Neural crest cell (in vitro differentiated cells): ENCODE measurements at regions not wholly inside any gene's neighbourhood (a gene's known extent, or its start where the extent isn't known, plus 50 kb on each side); places are given as distances from the start of the nearest gene placed in this dataset.
"Not testable (repeated sequence)": the region's sequence is repeated elsewhere in the genome, so short reads cannot be mapped to it uniquely, and the experiment has no call there.

Experiments used
- DNase-seq: peaks from one replicate; pipeline ENCODE4 v3.0.0; 2021; ENCODE audit warnings: low read depth, mixed read lengths, low spot score
- H3K27ac Mint-ChIP-seq: one replicate; pipeline ENCODE4 v1.8.0; 2021; ENCODE audit warnings: mild to moderate bottlenecking, mixed read lengths; ENCODE audit not compliant: unreplicated experiment
- H3K27me3 Mint-ChIP-seq: 2 replicates; pipeline ENCODE4 v1.8.0; 2021; ENCODE audit warnings: low read depth, mild to moderate bottlenecking, mixed read lengths
- H3K36me3 Mint-ChIP-seq: 2 replicates; pipeline ENCODE4 v1.8.0; 2021; ENCODE audit warnings: low read depth, mild to moderate bottlenecking, mixed read lengths
- H3K4me1 Mint-ChIP-seq: 2 replicates; pipeline ENCODE4 v1.8.0; 2021; ENCODE audit warnings: mixed read lengths
- H3K4me3 Mint-ChIP-seq: one replicate; pipeline ENCODE4 v1.8.0; 2021; ENCODE audit warnings: mild to moderate bottlenecking, mixed read lengths
- H3K9me3 Mint-ChIP-seq: 2 replicates; pipeline ENCODE4 v1.8.0; 2021; ENCODE audit warnings: mixed read lengths
- CTCF ChIP-seq: fragments of 200-600 bp; sonication (generic); conservative IDR thresholded peaks from 2 replicates; pipeline ENCODE4 v1.5.0; 2021; ENCODE audit warnings: antibody characterized with exemption, mild to moderate bottlenecking

- Mint-ChIP-seq H3K36me3 (no peaks in the 10 kb centered on the region), H3K9me3 (no peaks in the 10 kb centered on the region), H3K27me3 (no peaks in the 10 kb centered on the region), H3K27ac (no peak overlapping the region), H3K4me3 (no peak overlapping the region), H3K4me1 (no peaks in the 10 kb centered on the region)
- no peak for TF ChIP-seq CTCF
- no peak for DNase-seq
These were observed 84.6 kb upstream of the DNAH5 start for GRCh38 chr5:14028938-14029584.

- TF ChIP-seq CTCF, result no peak
- no peaks in the 10 kb centered on the region for H3K27me3 Mint-ChIP-seq
- H3K27ac Mint-ChIP-seq, result no peak overlapping the region
- H3K36me3 Mint-ChIP-seq, result no peaks in the 10 kb centered on the region
- H3K9me3 Mint-ChIP-seq, result no peaks in the 10 kb centered on the region
- no peaks in the 10 kb centered on the region for H3K4me1 Mint-ChIP-seq
- DNase-seq, result no peak
- no peak overlapping the region for H3K4me3 Mint-ChIP-seq
These were observed 83.7 kb upstream of the DNAH5 start for GRCh38 chr5:14028188-14028587.

- H3K4me1 Mint-ChIP-seq, result no peaks in the 10 kb centered on the region
- no peak overlapping the region for H3K4me3 Mint-ChIP-seq
- no peak for TF ChIP-seq CTCF
These were observed 81.2 kb upstream of the DNAH5 start for GRCh38 chr5:14025569-14026286.

GRCh38 chr5:14022971-14023370, 78.5 kb upstream of the DNAH5 start:
- Mint-ChIP-seq H3K4me3 (no peak overlapping the region), H3K4me1 (no peaks in the 10 kb centered on the region), H3K27ac (no peak overlapping the region), H3K36me3 (no peaks in the 10 kb centered on the region), H3K9me3 (no peaks in the 10 kb centered on the region), H3K27me3 (peaks cover 6% of the 10 kb centered on the region)
- TF ChIP-seq CTCF, result no peak
- DNase-seq, result no peak

More at GRCh38 chr5:14025569-14026286, 81.2 kb upstream of the DNAH5 start:
- no peak overlapping the region for H3K27ac Mint-ChIP-seq
- no peaks in the 10 kb centered on the region for H3K9me3 Mint-ChIP-seq
- H3K27me3 Mint-ChIP-seq, result no peaks in the 10 kb centered on the region
- H3K36me3 Mint-ChIP-seq, result no peaks in the 10 kb centered on the region
- DNase-seq, result no peak

GRCh38 chr5:14020944-14021343, 76.5 kb upstream of the DNAH5 start:
- H3K36me3 Mint-ChIP-seq, H3K4me1 Mint-ChIP-seq, H3K9me3 Mint-ChIP-seq, H3K27ac Mint-ChIP-seq, H3K4me3 Mint-ChIP-seq, DNase-seq: not testable (repeated sequence)
- H3K27me3 Mint-ChIP-seq, result peaks cover 14% of the 10 kb centered on the region

GRCh38 chr5:14019768-14020290, 75.3 kb upstream of the DNAH5 start:
- H3K4me1 Mint-ChIP-seq, result no peaks in the 10 kb centered on the region
- no peak for TF ChIP-seq CTCF
- no peaks in the 10 kb centered on the region for H3K36me3 Mint-ChIP-seq
- H3K27ac Mint-ChIP-seq, result no peak overlapping the region
- H3K9me3 Mint-ChIP-seq, result no peaks in the 10 kb centered on the region
- H3K4me3 Mint-ChIP-seq, result no peak overlapping the region
- peaks cover 14% of the 10 kb centered on the region for H3K27me3 Mint-ChIP-seq
- DNase-seq, result no peak
